ENCODE measurements at regions not wholly inside any gene's neighbourhood (a gene's known extent, or its start where the extent isn't known, plus 50 kb on each side); places are given as distances from the start of the nearest gene placed in this dataset.
"Not testable (repeated sequence)": the region's sequence is repeated elsewhere in the genome, so short reads cannot be mapped to it uniquely, and the experiment has no call there.

- H3K4me1 ChIP-seq (ENCODE audit: control insufficient read depth, insufficient read depth, low read depth, low read length), result no peaks in the 10 kb centered on the region
- WGBS, result 78% methylated on average over 1 of the region's 2 CpGs
- H3K9me3 ChIP-seq (ENCODE audit: control insufficient read depth, low read length), result no peaks in the 10 kb centered on the region
These were observed 91.3 kb downstream of the ID4 start for GRCh38 chr6:19928461-19928860.

GRCh38 chr6:19929312-19929711 is 92.1 kb downstream of the ID4 start:
- Histone ChIP-seq H3K27me3 (ENCODE audit: control insufficient read depth in 1 of 2, insufficient read depth in 1 of 2, low read length in 2 of 2) (no peaks in the 10 kb centered on the region), H3K14ac (ENCODE audit: low read length in 2 of 2) (no peak overlapping the region), H3K4me1 (ENCODE audit: control insufficient read depth, insufficient read depth, low read depth, low read length) (no peaks in the 10 kb centered on the region), H2BK120ac (ENCODE audit: low read depth, low read length) (no peak overlapping the region), H2AFZ (ENCODE audit: low read depth, low read length) (no peak overlapping the region), H3K4me2 (ENCODE audit: low read length, poor library complexity, severe bottlenecking) (no peak overlapping the region), H3K79me1 (replicated peaks; ENCODE audit: low read length, poor library complexity, severe bottlenecking) (no peaks in the 10 kb centered on the region), H4K8ac (ENCODE audit: low read length) (no peak overlapping the region), H2BK15ac (ENCODE audit: low read depth, poor library complexity, severe bottlenecking) (no peak overlapping the region), H2BK12ac (ENCODE audit: low read length in 2 of 2) (no peak overlapping the region), H4K91ac (ENCODE audit: low read length) (no peak overlapping the region), H2BK5ac (ENCODE audit: low read depth, low read length, poor library complexity, severe bottlenecking) (no peak overlapping the region), H3K4ac (ENCODE audit: low read depth in 1 of 2, low read length in 2 of 2) (no peak overlapping the region), H3K36me3 (ENCODE audit: control insufficient read depth in 1 of 2, insufficient read depth in 2 of 2, low read depth in 1 of 2, low read length in 2 of 2) (no peaks in the 10 kb centered on the region), H3K18ac (ENCODE audit: low read depth in 1 of 2, low read length in 2 of 2) (no peak overlapping the region), H2AK5ac (ENCODE audit: low read length, severe bottlenecking) (no peak overlapping the region), H3K9me3 (ENCODE audit: control insufficient read depth, low read length) (no peaks in the 10 kb centered on the region), H3K27ac (ENCODE audit: low read length, poor library complexity, severe bottlenecking) (no peak overlapping the region), H3K9ac (ENCODE audit: low read length) (no peak overlapping the region), H3K4me3 (ENCODE audit: insufficient read depth in 1 of 2, low read depth in 1 of 2, low read length in 2 of 2) (no peak overlapping the region), H3K23ac (ENCODE audit: low read length in 2 of 2) (no peak overlapping the region)
- no peak for DNase-seq
- WGBS, result no CpG with 5 or more reads among the region's 1 CpG

More at GRCh38 chr6:19928461-19928860, 91.3 kb downstream of the ID4 start:
- Histone ChIP-seq H2BK12ac (ENCODE audit: low read length in 2 of 2) (no peak overlapping the region), H2AFZ (ENCODE audit: low read depth, low read length) (no peak overlapping the region), H3K4me3 (ENCODE audit: insufficient read depth in 1 of 2, low read depth in 1 of 2, low read length in 2 of 2) (no peak overlapping the region), H3K27me3 (ENCODE audit: control insufficient read depth in 1 of 2, insufficient read depth in 1 of 2, low read length in 2 of 2) (no peaks in the 10 kb centered on the region), H3K18ac (ENCODE audit: low read depth in 1 of 2, low read length in 2 of 2) (no peak overlapping the region), H3K79me1 (replicated peaks; ENCODE audit: low read length, poor library complexity, severe bottlenecking) (no peaks in the 10 kb centered on the region), H3K9ac (ENCODE audit: low read length) (no peak overlapping the region), H4K8ac (ENCODE audit: low read length) (no peak overlapping the region), H3K23ac (ENCODE audit: low read length in 2 of 2) (no peak overlapping the region), H2AK5ac (ENCODE audit: low read length, severe bottlenecking) (no peak overlapping the region), H3K4ac (ENCODE audit: low read depth in 1 of 2, low read length in 2 of 2) (no peak overlapping the region), H2BK120ac (ENCODE audit: low read depth, low read length) (no peak overlapping the region), H3K27ac (ENCODE audit: low read length, poor library complexity, severe bottlenecking) (no peak overlapping the region), H4K91ac (ENCODE audit: low read length) (no peak overlapping the region), H2BK5ac (ENCODE audit: low read depth, low read length, poor library complexity, severe bottlenecking) (no peak overlapping the region), H2BK15ac (ENCODE audit: low read depth, poor library complexity, severe bottlenecking) (no peak overlapping the region), H3K36me3 (ENCODE audit: control insufficient read depth in 1 of 2, insufficient read depth in 2 of 2, low read depth in 1 of 2, low read length in 2 of 2) (no peaks in the 10 kb centered on the region), H3K4me2 (ENCODE audit: low read length, poor library complexity, severe bottlenecking) (no peak overlapping the region), H3K14ac (ENCODE audit: low read length in 2 of 2) (no peak overlapping the region)
- no peak for DNase-seq

- H3K27me3 ChIP-seq (ENCODE audit: control insufficient read depth in 1 of 2, insufficient read depth in 1 of 2, low read length in 2 of 2), result no peaks in the 10 kb centered on the region
- no peaks in the 10 kb centered on the region for H3K36me3 ChIP-seq (ENCODE audit: control insufficient read depth in 1 of 2, insufficient read depth in 2 of 2, low read depth in 1 of 2, low read length in 2 of 2)
These were observed 97.9 kb downstream of the ID4 start for GRCh38 chr6:19934996-19935591.

DNA sequence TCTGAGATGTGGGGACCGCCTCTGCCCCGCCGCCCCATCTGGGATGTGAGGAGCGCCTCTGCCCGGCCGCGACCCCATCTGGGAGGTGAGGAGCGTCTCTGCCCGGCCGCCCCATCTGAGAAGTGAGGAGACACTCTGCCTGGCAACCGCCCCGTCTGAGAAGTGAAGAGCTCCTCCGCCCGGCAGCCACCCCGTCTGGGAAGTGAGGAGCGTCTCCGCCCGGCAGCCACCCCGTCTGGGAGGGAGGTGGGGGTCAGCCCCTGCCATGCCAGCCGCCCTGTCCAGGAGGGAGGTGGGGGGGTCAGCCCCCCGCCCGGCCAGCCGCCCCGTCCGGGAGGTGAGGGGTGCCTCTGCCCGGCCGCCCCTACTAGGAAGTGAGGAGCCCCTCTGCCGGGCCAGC is 102.2 kb downstream of the ID4 start:
- H4K8ac ChIP-seq (ENCODE audit: low read length); H3K4me3 ChIP-seq (ENCODE audit: insufficient read depth in 1 of 2, low read depth in 1 of 2, low read length in 2 of 2); H3K27me3 ChIP-seq (ENCODE audit: control insufficient read depth in 1 of 2, insufficient read depth in 1 of 2, low read length in 2 of 2); H3K9ac ChIP-seq (ENCODE audit: low read length); H3K4me1 ChIP-seq (ENCODE audit: control insufficient read depth, insufficient read depth, low read depth, low read length); H3K36me3 ChIP-seq (ENCODE audit: control insufficient read depth in 1 of 2, insufficient read depth in 2 of 2, low read depth in 1 of 2, low read length in 2 of 2); H3K4ac ChIP-seq (ENCODE audit: low read depth in 1 of 2, low read length in 2 of 2); H3K79me1 ChIP-seq (replicated peaks; ENCODE audit: low read length, poor library complexity, severe bottlenecking); H2AFZ ChIP-seq (ENCODE audit: low read depth, low read length); H2AK5ac ChIP-seq (ENCODE audit: low read length, severe bottlenecking); DNase-seq; H2BK120ac ChIP-seq (ENCODE audit: low read depth, low read length); H3K9me3 ChIP-seq (ENCODE audit: control insufficient read depth, low read length); H2BK12ac ChIP-seq (ENCODE audit: low read length in 2 of 2); H4K91ac ChIP-seq (ENCODE audit: low read length); H3K27ac ChIP-seq (ENCODE audit: low read length, poor library complexity, severe bottlenecking); H3K4me2 ChIP-seq (ENCODE audit: low read length, poor library complexity, severe bottlenecking); H3K14ac ChIP-seq (ENCODE audit: low read length in 2 of 2); H3K23ac ChIP-seq (ENCODE audit: low read length in 2 of 2); H2BK15ac ChIP-seq (ENCODE audit: low read depth, poor library complexity, severe bottlenecking); H3K18ac ChIP-seq (ENCODE audit: low read depth in 1 of 2, low read length in 2 of 2); H2BK5ac ChIP-seq (ENCODE audit: low read depth, low read length, poor library complexity, severe bottlenecking): not testable (repeated sequence)
- 96% methylated on average over 10 of the region's 28 CpGs for WGBS

More at GRCh38 chr6:19934996-19935591, 97.9 kb downstream of the ID4 start:
- Histone ChIP-seq H3K27ac (ENCODE audit: low read length, poor library complexity, severe bottlenecking) (no peak overlapping the region), H4K8ac (ENCODE audit: low read length) (no peak overlapping the region), H3K79me1 (replicated peaks; ENCODE audit: low read length, poor library complexity, severe bottlenecking) (no peaks in the 10 kb centered on the region), H3K9me3 (ENCODE audit: control insufficient read depth, low read length) (no peaks in the 10 kb centered on the region), H2BK15ac (ENCODE audit: low read depth, poor library complexity, severe bottlenecking) (no peak overlapping the region), H3K4me3 (ENCODE audit: insufficient read depth in 1 of 2, low read depth in 1 of 2, low read length in 2 of 2) (no peak overlapping the region), H2AFZ (ENCODE audit: low read depth, low read length) (no peak overlapping the region), H2BK5ac (ENCODE audit: low read depth, low read length, poor library complexity, severe bottlenecking) (no peak overlapping the region), H3K9ac (ENCODE audit: low read length) (no peak overlapping the region), H3K14ac (ENCODE audit: low read length in 2 of 2) (no peak overlapping the region), H3K4me2 (ENCODE audit: low read length, poor library complexity, severe bottlenecking) (no peak overlapping the region), H2BK120ac (ENCODE audit: low read depth, low read length) (no peak overlapping the region), H2BK12ac (ENCODE audit: low read length in 2 of 2) (no peak overlapping the region), H3K18ac (ENCODE audit: low read depth in 1 of 2, low read length in 2 of 2) (no peak overlapping the region), H3K4me1 (ENCODE audit: control insufficient read depth, insufficient read depth, low read depth, low read length) (no peaks in the 10 kb centered on the region), H2AK5ac (ENCODE audit: low read length, severe bottlenecking) (no peak overlapping the region), H4K91ac (ENCODE audit: low read length) (no peak overlapping the region), H3K23ac (ENCODE audit: low read length in 2 of 2) (no peak overlapping the region), H3K4ac (ENCODE audit: low read depth in 1 of 2, low read length in 2 of 2) (no peak overlapping the region)
- DNase-seq, result no peak
- 90% methylated on average over 5 of the region's 5 CpGs for WGBS
